CD4-positive, alpha-beta T cell treated with Interleukin-17A for 1 hour (primary cell): ENCODE measurements at regions not wholly inside any gene's neighbourhood (a gene's known extent, or its start where the extent isn't known, plus 50 kb on each side); places are given as distances from the start of the nearest gene placed in this dataset.
"Not testable (repeated sequence)": the region's sequence is repeated elsewhere in the genome, so short reads cannot be mapped to it uniquely, and the experiment has no call there.

Experiments used
- DNase-seq: peaks from one replicate; pipeline ENCODE4 v3.0.0-alpha.2; 2020

DNA sequence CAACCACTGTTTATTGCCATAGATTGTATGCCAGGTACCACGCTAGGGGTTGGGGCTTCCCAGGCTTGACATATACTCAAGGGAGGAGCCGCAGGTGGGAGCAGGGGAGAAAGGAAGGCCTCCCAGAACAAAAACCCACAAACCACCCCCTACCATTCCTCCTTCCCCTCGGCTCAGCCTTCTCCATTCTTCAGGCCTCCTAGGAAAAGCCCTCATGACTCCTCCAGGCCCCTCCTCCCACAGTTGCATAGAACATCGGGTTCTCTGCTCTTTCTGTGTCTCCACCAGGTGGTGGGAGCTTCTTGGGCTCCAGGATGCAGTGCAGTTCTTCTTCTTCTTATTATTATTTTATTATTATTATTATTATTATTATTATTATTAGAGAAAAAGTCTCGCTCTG lies 80.3 kb downstream of the ZFP36L2 start:
- no peak for DNase-seq

DNA sequence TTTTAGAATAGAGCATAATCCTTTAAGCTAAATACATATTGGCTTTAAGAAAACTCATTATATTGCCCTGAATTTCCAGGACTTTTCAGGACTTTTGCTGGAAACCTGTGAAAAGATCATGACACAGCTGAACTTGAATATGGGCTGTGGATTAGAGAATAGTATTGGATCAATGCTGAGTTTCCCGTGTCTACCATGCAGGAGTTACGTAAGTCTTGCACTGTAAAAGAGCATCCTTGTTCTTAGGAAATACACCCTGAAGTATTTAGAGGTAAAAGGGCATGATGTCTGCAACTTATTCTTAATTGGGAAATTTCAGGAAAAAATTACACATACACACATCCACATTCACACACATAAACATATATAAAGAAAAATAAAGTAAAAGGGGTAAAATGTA lies 82.1 kb downstream of the ZFP36L2 start:
- no peak for DNase-seq

GRCh38 chr2:43143756-43144155 lies 82.7 kb downstream of the ZFP36L2 start:
- DNase-seq = no peak

GRCh38 chr2:43142921-43143438 lies 83.4 kb downstream of the ZFP36L2 start:
- DNase-seq = peak; percentile 54

GRCh38 chr2:43141636-43142151 lies 84.7 kb downstream of the ZFP36L2 start:
- DNase-seq = not testable (repeated sequence)

DNA sequence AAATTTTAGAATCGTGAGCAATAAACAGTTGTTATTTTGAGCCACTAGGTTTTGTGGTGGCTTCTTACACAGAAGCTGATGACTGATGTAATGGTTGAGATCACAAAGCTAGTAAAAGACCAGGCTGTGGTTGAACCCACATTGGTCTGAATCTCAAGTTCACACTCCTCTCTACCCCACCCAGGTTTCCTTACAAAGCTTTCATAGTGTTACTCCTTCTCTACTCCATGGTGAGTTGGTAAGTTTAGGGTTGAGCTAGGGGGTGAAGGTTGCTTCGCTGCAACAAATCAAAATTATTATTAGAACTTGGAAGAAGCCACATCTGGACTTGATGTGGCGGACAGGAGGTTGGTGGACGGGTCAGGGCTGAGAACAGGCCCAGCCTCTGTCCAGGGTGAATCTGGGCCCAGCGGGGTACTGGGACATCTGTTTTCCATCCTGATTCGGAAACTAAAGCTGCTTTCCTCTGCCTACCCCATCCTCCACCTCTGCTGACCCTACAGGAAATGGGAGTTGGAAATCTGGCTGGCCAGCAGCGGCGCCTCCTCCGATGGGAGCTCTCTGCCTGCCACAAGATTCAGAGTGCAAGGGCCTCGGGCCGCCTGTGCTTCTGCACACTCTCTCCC lies 86.3 kb downstream of the ZFP36L2 start:
- DNase-seq = peak; percentile 60

GRCh38 chr2:43139501-43139900 lies 86.9 kb downstream of the ZFP36L2 start:
- no peak for DNase-seq

DNA sequence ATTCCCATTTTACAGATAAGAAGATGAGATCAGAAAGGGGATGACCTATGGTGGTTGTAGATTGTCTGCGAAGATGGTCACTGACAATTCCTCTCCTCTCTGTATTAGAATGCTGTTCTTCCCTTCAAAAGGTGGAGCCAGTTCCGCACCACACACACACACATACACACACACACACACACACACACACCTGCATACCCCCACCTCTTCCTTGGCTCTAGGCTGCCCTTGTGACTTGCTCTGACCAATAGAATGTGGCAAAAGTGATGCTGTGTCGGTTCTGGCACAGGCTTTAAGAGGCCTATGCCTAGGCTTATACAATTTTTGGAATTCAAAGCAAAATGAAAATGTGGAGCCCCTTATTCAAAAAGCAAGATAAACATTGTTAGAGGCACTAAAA lies 88.0 kb downstream of the ZFP36L2 start:
- no peak for DNase-seq

GRCh38 chr2:43136876-43137275 lies 89.5 kb downstream of the ZFP36L2 start:
- DNase-seq = peak; percentile 88

DNA sequence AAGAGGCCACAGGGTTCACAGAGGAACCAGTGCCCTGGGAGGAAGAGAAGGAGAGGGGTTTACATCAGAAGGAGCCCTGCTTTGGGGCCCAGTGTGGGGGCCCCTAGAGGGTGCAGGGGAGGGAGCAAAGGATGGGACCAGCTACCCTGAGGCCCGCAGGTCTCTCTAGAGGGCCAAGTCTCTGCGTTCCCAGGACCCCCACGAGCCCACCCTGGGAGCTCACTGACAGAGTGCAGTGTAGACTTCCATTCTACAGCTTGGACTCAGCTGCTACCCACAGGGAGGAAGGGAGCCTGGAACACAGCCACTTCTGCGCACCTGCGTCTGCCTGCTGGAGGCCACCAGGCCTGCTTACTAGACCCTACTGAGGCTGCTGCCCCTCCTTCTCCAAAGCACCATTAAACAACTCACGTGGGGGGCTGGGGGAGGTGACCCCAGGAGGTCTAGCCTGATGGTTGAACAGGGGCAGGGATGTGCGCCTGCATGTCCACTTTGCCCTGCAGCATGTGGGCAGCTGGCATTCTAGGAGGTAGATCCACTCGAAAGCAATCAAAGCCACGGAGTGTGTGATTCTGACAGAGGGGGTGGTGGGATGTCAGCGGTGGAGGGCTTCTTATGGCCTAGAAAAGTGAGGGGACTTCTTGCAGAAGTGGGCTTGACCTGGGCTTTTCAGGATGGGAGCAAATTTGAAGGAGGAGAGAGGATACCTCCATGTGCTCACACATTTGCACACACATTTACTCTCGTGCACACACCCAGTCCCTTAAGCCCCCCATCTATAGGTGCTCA lies 90.2 kb downstream of the ZFP36L2 start:
- DNase-seq = no peak

- DNase-seq = no peak
Measured at GRCh38 chr2:43135583-43135982, 90.8 kb downstream of the ZFP36L2 start.

GRCh38 chr2:43134571-43134889 lies 91.9 kb downstream of the ZFP36L2 start:
- no peak for DNase-seq

- peak; percentile 80 for DNase-seq
Measured at GRCh38 chr2:43133708-43134570, 92.5 kb downstream of the ZFP36L2 start.

DNA sequence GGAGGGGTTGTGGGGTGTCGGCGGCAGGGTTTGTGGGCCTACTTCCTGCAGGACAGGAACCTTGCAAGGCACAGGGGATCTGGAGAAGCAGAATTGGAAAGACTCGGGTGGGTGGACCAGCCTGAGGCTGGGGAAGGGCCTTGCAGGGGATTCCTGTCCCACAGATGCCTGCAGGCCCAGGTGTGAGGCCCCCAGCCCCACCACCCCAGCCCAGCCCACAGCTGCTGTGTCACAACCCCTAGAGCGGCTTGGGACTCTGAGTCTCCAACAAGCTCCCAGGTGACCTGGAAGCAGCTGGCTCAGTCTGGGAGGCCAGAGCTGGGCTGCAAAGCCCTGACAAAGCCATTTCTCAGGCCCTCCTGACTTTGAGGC lies 93.1 kb downstream of the ZFP36L2 start:
- no peak for DNase-seq

GRCh38 chr2:43132683-43133301 lies 93.6 kb downstream of the ZFP36L2 start:
- DNase-seq = peak; percentile 26

DNA sequence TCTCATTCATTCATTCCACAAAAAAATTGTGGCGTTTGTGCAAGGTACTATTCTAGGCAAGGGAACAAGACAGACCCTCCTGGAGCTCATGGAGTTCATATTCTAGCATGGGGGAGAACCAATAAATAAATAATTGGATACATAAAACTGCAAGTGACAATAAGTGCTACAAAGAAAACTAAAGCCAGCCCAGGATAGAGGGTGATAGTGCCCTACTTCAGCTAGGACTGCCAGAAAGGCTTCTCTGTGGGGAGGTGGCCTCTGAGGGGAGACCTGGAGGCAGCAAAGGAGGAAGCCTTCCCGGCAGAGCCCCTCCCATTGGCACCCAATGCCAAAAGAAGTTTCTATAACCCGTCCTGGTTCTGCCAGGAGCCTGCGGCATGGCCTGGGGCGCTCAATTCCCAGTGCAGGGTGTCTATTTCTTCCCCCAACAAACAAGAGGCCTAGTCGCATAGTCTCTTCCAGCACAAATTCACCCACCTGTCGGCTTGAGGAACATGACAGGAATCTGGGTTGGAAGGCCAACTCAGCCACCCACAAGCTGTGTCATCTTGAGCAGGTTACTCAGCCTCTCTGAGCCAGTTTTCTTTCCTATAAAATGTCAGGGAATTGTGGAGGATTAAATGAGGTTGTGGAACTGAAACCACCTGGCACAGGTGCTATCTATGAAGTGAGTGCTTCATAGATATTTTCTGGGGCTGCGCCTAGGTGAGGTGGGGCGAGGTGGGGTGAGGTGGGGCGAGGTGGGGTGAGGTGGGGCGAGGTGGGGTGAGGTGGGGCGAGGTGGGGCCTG lies 94.3 kb downstream of the ZFP36L2 start:
- DNase-seq = peak; percentile 25

- DNase-seq = peak; percentile 90
Measured at GRCh38 chr2:43131051-43131889, 95.1 kb downstream of the ZFP36L2 start.

DNA sequence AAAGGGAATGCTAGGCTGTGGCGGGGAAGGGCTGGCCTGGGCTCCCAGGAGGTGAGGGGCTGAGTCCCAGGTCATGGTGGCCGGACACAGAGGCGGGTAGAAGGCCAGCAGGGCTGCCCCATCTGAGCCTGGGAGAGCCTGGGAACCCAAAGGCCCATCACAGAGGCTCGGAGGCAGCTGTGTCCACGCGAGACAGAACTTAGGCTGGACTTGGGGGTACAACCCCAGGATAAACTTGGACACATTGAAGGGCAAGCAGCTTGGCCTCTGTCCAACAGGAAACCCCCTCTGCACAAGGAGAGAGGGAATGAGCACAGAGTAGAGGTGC lies 95.9 kb downstream of the ZFP36L2 start:
- DNase-seq = no peak

DNA sequence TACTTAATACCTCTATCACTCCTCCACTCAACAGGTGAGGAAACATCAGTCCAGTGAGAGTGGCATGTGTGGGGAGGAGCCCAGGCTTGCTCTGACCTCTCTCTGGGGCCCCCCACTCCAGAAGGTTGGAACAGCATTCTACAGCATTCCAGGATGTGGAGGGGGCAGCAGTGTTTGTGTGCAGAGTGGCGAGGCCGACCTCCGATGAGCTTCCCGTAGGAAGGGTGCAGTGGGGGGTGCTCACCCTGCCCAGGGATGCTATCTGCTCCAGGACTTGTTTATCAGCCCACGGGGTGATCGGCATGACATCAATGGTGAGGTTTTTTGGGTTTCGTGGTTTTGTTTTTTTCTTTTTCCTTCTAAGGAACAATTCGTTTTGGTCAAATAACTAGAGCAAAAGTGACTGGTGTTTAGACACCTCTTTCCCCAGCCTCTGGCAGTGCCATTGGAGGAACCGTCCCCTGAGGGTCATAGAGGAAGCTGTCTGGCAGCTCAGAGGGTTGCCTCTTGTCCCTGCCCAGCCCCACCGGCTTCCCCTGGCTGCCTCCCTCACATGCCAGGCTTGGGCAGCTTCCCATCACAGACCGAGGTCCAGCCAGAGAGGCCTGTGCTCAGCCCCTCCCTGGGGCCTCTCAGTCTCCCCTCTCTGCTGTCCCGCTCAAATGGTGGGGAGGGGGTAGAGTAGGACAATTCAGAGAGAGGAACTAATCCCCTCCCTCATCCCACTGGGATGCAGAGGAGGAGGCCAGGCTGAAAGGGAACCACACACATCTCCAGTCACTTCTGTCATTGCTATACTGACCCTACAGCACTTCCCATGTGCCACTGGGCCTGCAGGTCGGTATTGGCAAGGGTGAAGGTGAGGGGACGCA lies 96.5 kb downstream of the ZFP36L2 start:
- DNase-seq = peak; percentile 52

DNA sequence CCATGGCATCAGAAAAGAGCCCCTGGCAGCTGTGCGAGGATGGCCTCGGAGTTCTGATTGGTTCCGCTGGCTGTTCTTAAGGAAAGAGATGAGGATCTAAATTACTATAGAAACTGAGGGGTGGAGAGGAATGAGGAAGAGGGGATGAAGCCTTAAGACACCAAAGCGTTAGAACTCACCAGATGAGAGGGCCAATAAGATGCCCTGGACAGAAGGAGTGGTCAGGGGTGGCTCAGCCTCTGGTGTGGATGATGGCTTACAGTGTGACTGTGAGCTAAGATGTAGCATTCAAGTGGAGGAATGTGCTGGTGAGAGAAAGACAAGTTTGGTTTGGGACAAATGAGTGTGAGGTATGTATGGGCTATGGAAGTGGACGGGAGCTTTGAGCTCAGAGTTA lies 97.8 kb downstream of the ZFP36L2 start:
- DNase-seq = no peak
